Superior temporal gyrus (tissue), 1 donor: ENCODE measurements at regions not wholly inside any gene's neighbourhood (a gene's known extent, or its start where the extent isn't known, plus 50 kb on each side); places are given as distances from the start of the nearest gene placed in this dataset.

Experiments
- DNase-seq: peaks from one replicate; pipeline ENCODE4 v3.0.0-alpha.2; 2016; ENCODE audit errors: extremely low spot score

- DNase-seq = no peak
These were observed 617.5 kb upstream of the WWC1 start for GRCh38 chr5:167673942-167674341.

GRCh38 chr5:167678481-167678880 lies 613.0 kb upstream of the WWC1 start:
- DNase-seq = no peak

- no peak for DNase-seq
These were observed 607.2 kb upstream of the WWC1 start for GRCh38 chr5:167684251-167684650.

- DNase-seq = no peak
These were observed 602.9 kb upstream of the WWC1 start for GRCh38 chr5:167688341-167689130.

GRCh38 chr5:167694325-167695147 lies 596.9 kb upstream of the WWC1 start:
- DNase-seq = no peak

GRCh38 chr5:167696558-167697314 lies 594.7 kb upstream of the WWC1 start:
- DNase-seq = no peak

- DNase-seq = no peak
These were observed 592.0 kb upstream of the WWC1 start for GRCh38 chr5:167699432-167699831.

- no peak for DNase-seq
These were observed 590.4 kb upstream of the WWC1 start for GRCh38 chr5:167701051-167701450.

- no peak for DNase-seq
These were observed 589.4 kb upstream of the WWC1 start for GRCh38 chr5:167702014-167702413.

- no peak for DNase-seq
These were observed 583.0 kb upstream of the WWC1 start for GRCh38 chr5:167708449-167708848.

GRCh38 chr5:167709625-167710024 lies 581.8 kb upstream of the WWC1 start:
- no peak for DNase-seq

GRCh38 chr5:167710444-167711073 lies 580.9 kb upstream of the WWC1 start:
- DNase-seq = no peak

GRCh38 chr5:167712986-167713585 lies 578.4 kb upstream of the WWC1 start:
- no peak for DNase-seq

GRCh38 chr5:167713896-167714295 lies 577.5 kb upstream of the WWC1 start:
- no peak for DNase-seq

GRCh38 chr5:167716126-167716775 lies 575.2 kb upstream of the WWC1 start:
- no peak for DNase-seq

- no peak for DNase-seq
These were observed 571.2 kb upstream of the WWC1 start for GRCh38 chr5:167720259-167720658.

GRCh38 chr5:167720676-167721260 lies 570.7 kb upstream of the WWC1 start:
- DNase-seq = no peak

- DNase-seq = no peak
These were observed 569.5 kb upstream of the WWC1 start for GRCh38 chr5:167721926-167722440.

GRCh38 chr5:167723254-167723871 lies 568.1 kb upstream of the WWC1 start:
- DNase-seq = peak; percentile 94

- DNase-seq = no peak
These were observed 566.2 kb upstream of the WWC1 start for GRCh38 chr5:167725264-167725663.
